Panc1 (cell line): ENCODE measurements at regions not wholly inside any gene's neighbourhood (a gene's known extent, or its start where the extent isn't known, plus 50 kb on each side); places are given as distances from the start of the nearest gene placed in this dataset.

Experiments
- ATAC-seq: fragments of 200-7000 bp; cut with Tn5 transposase; 2 replicates; pipeline ENCODE4 v1.9.1; 2020; ENCODE audit warnings: mild to moderate bottlenecking, moderate library complexity
- BruUV-seq: library from RNA; stranded (reverse); fragments of 400-500 nt; replicated peaks from 2 replicates; lab custom pipeline; 2021; lab: Mats Ljungman, UMichigan
- CTCF ChIA-PET: fragments of 300-600 bp; sonication (Branson Sonifier 250); formaldehyde crosslinking; loops from one replicate; lab custom pipeline; 2022; ENCODE audit warnings: antibody characterized with exemption; lab: Charles Lee
- POLR2A ChIA-PET: fragments of 300-600 bp; sonication (Branson Sonifier 250); formaldehyde crosslinking; loops from one replicate; lab custom pipeline; 2022; ENCODE audit warnings: antibody characterized with exemption; lab: Charles Lee
- DNase-seq: peaks from one replicate; pipeline ENCODE4 v3.0.0-alpha.2; 2010; ENCODE audit warnings: low read depth, low spot score
- H3K27ac ChIP-seq: 2 replicates; pipeline ENCODE4 v1.5.1; 2011; ENCODE audit warnings: mild to moderate bottlenecking, low read length, inconsistent platforms
- H3K27me3 ChIP-seq: fragments of 200-500 bp; sonication (Bioruptor generic); 2 replicates; pipeline ENCODE4 v1.6.0; 2014; ENCODE audit warnings: low read length, inconsistent platforms; ENCODE audit not compliant: control insufficient read depth, insufficient read depth
- H3K36me3 ChIP-seq: fragments of 200-500 bp; sonication (Bioruptor generic); 2 replicates; pipeline ENCODE4 v1.5.1; 2014; ENCODE audit warnings: inconsistent platforms, mild to moderate bottlenecking, low read length, moderate library complexity; ENCODE audit not compliant: control insufficient read depth, insufficient read depth
- H3K4me1 ChIP-seq: 2 replicates; pipeline ENCODE4 v1.5.1; 2011; ENCODE audit warnings: inconsistent platforms, mild to moderate bottlenecking, low read length, moderate library complexity; ENCODE audit not compliant: control insufficient read depth, insufficient read depth
- H3K4me3 ChIP-seq, 2 experiments: 2 replicates each; pipeline ENCODE4 v1.5.1; 2011 to 2012; ENCODE audit warnings: low read depth in 2 of 2, low read length in 2 of 2, mild to moderate bottlenecking in 2 of 2, inconsistent platforms in 1 of 2, moderate library complexity in 1 of 2
- H3K9me3 ChIP-seq: fragments of 200-500 bp; sonication (Bioruptor generic); 2 replicates; pipeline ENCODE4 v1.5.1; 2014; ENCODE audit warnings: low read depth, mild to moderate bottlenecking, inconsistent platforms, low read length, moderate library complexity; ENCODE audit not compliant: control insufficient read depth, insufficient read depth
- POLR2AphosphoS5 ChIP-seq: IDR thresholded peaks from 2 replicates; pipeline ENCODE4 v1.6.1; 2012; ENCODE audit warnings: mild to moderate bottlenecking, low read depth, low read length, moderate library complexity
- REST ChIP-seq, 2 experiments: IDR thresholded peaks; 2 replicates each; pipeline ENCODE4 v1.6.1; 2011 to 2012; ENCODE audit warnings: low read depth in 2 of 2, control low read depth in 1 of 2, low read length in 1 of 2, mild to moderate bottlenecking in 1 of 2, moderate library complexity in 1 of 2; ENCODE audit not compliant: insufficient read depth in 1 of 2
- SIN3A ChIP-seq: IDR thresholded peaks from 2 replicates; pipeline ENCODE4 v1.6.1; 2012; ENCODE audit warnings: low read depth, mild to moderate bottlenecking, low read length, moderate library complexity, borderline replicate concordance; ENCODE audit not compliant: insufficient read depth
- TCF7L2 ChIP-seq: IDR thresholded peaks from 2 replicates; pipeline ENCODE4 v1.6.1; 2011; ENCODE audit warnings: mild to moderate bottlenecking, low read depth, low read length, inconsistent platforms
- in situ Hi-C: cut with HindIII; loops from 2 replicates; pipeline ENCODE4 v1.10.0; 2016; ENCODE audit warnings: low sequenced_read_pairs, low pct_unique_long_range_greater_than_20kb
- intact Hi-C: fragments of 100-400 bp; cut with micrococcal nuclease; formaldehyde crosslinking; loops from one replicate; pipeline ENCODE4 v1.10.0; 2022; ENCODE audit not compliant: unreplicated experiment
- TF ChIP-seq, protein P1 (sequence below): fragments of 450-650 bp; IDR thresholded peaks from 2 replicates; pipeline ENCODE4 v1.5.1; 2017; ENCODE audit warnings: mild to moderate bottlenecking

DNA sequence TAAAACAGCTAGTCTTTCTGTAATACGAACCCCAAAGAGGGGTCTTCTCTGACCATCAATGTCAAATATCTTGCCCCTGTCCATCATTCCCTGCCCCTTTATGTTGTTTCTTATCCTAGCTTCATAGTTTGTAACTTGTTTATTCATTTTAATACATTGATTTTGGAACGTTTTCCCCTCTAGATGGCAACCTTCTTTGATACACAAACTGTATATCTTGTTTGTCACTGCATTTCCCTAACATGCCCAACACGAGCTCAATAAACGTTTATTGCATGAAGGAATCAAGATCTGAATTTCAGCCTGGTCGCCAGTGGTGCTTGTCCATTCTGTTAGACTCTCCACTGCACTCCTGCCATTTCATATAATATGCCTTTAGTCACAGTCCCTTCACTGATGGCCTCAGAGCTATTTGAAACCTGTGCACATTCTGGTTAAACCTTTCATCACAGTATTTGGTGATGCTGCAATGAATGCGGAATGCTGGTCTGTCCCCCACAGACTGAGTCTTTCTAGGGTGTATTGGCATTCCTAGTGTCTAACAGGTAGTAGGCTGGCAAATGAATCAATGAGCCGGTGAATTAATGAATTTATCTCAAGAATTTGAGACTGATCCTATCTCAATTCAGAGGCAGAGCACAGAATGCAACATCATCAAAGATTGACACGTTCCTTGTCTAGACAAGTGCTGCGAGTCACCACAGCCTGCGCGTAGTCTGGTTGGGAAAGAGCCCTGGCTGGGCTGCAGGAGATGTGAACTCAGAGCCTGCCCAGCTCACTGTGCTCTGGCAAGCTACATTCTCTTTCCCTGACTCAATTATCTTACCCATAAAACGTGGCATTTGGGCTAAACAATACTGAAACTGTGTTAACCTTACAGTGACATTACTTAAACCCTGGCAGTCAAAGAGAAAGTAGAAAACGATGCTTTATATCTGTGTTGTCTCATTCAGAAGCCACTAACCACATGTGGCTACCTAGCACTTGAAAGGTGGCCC, 55.2 kb upstream of the FRMD4A start:
- intact Hi-C loops (no loop called here), in situ Hi-C loops (no loop called here)
- Histone ChIP-seq H3K4me1 (no peaks in the 10 kb centered on the region), H3K27me3 (no peaks in the 10 kb centered on the region), H3K36me3 (no peaks in the 10 kb centered on the region), H3K9me3 (no peaks in the 10 kb centered on the region), H3K27ac (no peak overlapping the region), H3K4me3 (no peak overlapping the region)
- TF ChIP-seq POLR2AphosphoS5 (no peak), SIN3A (no peak), REST (IDR thresholded peaks at IDR 0.05; ENCODE audit: insufficient read depth in 1 of 2, low read depth in 2 of 2, low read length in 1 of 2) (no peak), TCF7L2 (no peak)
- TF ChIP-seq, protein P1, sequence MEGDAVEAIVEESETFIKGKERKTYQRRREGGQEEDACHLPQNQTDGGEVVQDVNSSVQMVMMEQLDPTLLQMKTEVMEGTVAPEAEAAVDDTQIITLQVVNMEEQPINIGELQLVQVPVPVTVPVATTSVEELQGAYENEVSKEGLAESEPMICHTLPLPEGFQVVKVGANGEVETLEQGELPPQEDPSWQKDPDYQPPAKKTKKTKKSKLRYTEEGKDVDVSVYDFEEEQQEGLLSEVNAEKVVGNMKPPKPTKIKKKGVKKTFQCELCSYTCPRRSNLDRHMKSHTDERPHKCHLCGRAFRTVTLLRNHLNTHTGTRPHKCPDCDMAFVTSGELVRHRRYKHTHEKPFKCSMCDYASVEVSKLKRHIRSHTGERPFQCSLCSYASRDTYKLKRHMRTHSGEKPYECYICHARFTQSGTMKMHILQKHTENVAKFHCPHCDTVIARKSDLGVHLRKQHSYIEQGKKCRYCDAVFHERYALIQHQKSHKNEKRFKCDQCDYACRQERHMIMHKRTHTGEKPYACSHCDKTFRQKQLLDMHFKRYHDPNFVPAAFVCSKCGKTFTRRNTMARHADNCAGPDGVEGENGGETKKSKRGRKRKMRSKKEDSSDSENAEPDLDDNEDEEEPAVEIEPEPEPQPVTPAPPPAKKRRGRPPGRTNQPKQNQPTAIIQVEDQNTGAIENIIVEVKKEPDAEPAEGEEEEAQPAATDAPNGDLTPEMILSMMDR = peak; percentile 19; the same call in 1 of the 2 replicates
- ChIA-PET CTCF (interaction anchor here (0.6 kb wide), 1 partner anchor 12 kb away, joined by 5 read pairs; no protein-coding TSS in a partner anchor), POLR2A (no interaction called here)
- BruUV-seq = no TSS peak
- ATAC-seq = no peak
- DNase-seq = no peak

DNA sequence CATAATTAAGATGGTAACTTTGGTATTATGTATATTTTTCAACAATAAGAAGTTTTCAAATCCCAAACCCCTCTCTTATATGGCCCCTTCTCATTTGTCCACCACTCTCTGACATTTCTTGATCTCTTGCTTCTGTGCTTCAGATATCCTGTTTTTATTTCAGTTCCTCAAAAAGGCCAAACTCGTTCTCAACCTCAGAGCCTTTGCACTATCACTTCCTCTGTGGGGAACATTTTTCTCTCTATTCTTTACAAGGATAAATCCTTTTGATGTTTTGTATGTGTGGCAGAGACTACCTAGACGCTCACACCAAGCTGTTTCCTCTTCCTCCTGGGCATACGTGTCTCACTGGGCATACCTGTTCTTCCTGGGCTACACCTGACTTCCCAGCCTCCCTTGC, 54.2 kb upstream of the FRMD4A start:
- TF ChIP-seq, protein P1 = no peak
- no peak for TF ChIP-seq POLR2AphosphoS5
- no peak for TF ChIP-seq TCF7L2
- no peak for TF ChIP-seq SIN3A
- TF ChIP-seq REST (IDR thresholded peaks at IDR 0.05; ENCODE audit: insufficient read depth in 1 of 2, low read depth in 2 of 2, low read length in 1 of 2) = no peak
- ATAC-seq (no peak), DNase-seq (no peak)
- Histone ChIP-seq H3K27ac (no peak overlapping the region), H3K9me3 (no peaks in the 10 kb centered on the region), H3K4me3 (no peak overlapping the region), H3K4me1 (no peaks in the 10 kb centered on the region), H3K36me3 (no peaks in the 10 kb centered on the region), H3K27me3 (no peaks in the 10 kb centered on the region)
- BruUV-seq = no TSS peak
- CTCF ChIA-PET = no interaction called here
- intact Hi-C loops (no loop called here), in situ Hi-C loops (no loop called here)
- POLR2A ChIA-PET = no interaction called here
